Upper lobe of left lung (tissue), 4 donors: ENCODE measurements at regions not wholly inside any gene's neighbourhood (a gene's known extent, or its start where the extent isn't known, plus 50 kb on each side); places are given as distances from the start of the nearest gene placed in this dataset.

Source experiments
- EP300 ChIP-seq, 4 donors: sonication (generic); formaldehyde crosslinking; IDR thresholded peaks; one replicate each; pipeline ENCODE4 v1.5.1; 2017; ENCODE audit warnings: antibody characterized with exemption in 4 of 4, control low read depth in 2 of 4
- POLR2A ChIP-seq, 4 donors: fragments of 450-650 bp; IDR thresholded peaks; one replicate each; pipeline ENCODE4 v1.5.1; 2016 to 2017; ENCODE audit warnings: antibody characterized with exemption in 4 of 4, mild to moderate bottlenecking in 2 of 4
- TF ChIP-seq, protein P1 (sequence below), 6 experiments: fragments of 450-650 bp in 4 of 6; fragments of 200-600 bp in 2 of 6; sonication (generic) in 2 of 6; IDR thresholded peaks; one replicate each; pipeline ENCODE4 v1.5.1; 2016 to 2019; ENCODE audit warnings: antibody characterized with exemption in 6 of 6

- TF ChIP-seq POLR2A (IDR thresholded peaks at IDR 0.05) (no peak), EP300 (IDR thresholded peaks at IDR 0.05) (no peak)
- TF ChIP-seq, protein P1, sequence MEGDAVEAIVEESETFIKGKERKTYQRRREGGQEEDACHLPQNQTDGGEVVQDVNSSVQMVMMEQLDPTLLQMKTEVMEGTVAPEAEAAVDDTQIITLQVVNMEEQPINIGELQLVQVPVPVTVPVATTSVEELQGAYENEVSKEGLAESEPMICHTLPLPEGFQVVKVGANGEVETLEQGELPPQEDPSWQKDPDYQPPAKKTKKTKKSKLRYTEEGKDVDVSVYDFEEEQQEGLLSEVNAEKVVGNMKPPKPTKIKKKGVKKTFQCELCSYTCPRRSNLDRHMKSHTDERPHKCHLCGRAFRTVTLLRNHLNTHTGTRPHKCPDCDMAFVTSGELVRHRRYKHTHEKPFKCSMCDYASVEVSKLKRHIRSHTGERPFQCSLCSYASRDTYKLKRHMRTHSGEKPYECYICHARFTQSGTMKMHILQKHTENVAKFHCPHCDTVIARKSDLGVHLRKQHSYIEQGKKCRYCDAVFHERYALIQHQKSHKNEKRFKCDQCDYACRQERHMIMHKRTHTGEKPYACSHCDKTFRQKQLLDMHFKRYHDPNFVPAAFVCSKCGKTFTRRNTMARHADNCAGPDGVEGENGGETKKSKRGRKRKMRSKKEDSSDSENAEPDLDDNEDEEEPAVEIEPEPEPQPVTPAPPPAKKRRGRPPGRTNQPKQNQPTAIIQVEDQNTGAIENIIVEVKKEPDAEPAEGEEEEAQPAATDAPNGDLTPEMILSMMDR (IDR thresholded peaks at IDR 0.05) = no peak
Measured at GRCh38 chr7:149595078-149595477, 97.5 kb upstream of the ZNF746 start.
